Thoracic aorta (tissue), 2 donors: ENCODE measurements at regions not wholly inside any gene's neighbourhood (a gene's known extent, or its start where the extent isn't known, plus 50 kb on each side); places are given as distances from the start of the nearest gene placed in this dataset.

ENCODE experiments used
- ATAC-seq: fragments of 150-250 bp; one replicate; pipeline ENCODE4 v1.8.0; 2017; ENCODE audit warnings: low read depth; ENCODE audit not compliant: insufficient number of reproducible peaks, low FRiP score
- DNase-seq: peaks from one replicate; pipeline ENCODE4 v3.0.0-alpha.2; 2020; ENCODE audit warnings: low spot score
- H3K27ac ChIP-seq, 2 donors: fragments of 200-600 bp; sonication (generic); 1 replicate in 1 of 2; 2 replicates in 1 of 2; pipeline ENCODE4 v1.5.1; 2016; ENCODE audit warnings: mild to moderate bottlenecking in 2 of 2, moderate library complexity in 2 of 2
- H3K27me3 ChIP-seq: fragments of 200-600 bp; sonication (generic); replicated peaks from 2 replicates; pipeline ENCODE4 v1.6.0; 2016; ENCODE audit warnings: mild to moderate bottlenecking; ENCODE audit not compliant: insufficient read depth
- H3K36me3 ChIP-seq: fragments of 200-600 bp; sonication (generic); one replicate; pipeline ENCODE4 v1.5.1; 2016
- H3K4me1 ChIP-seq, 2 donors: fragments of 200-600 bp; sonication (generic); 1 replicate in 1 of 2; 2 replicates in 1 of 2; pipeline versions ENCODE4 v1.5.1 to v1.6.0; 2016; ENCODE audit warnings: low read depth in 2 of 2, mild to moderate bottlenecking in 1 of 2; ENCODE audit not compliant: control insufficient read depth in 1 of 2
- H3K4me3 ChIP-seq: fragments of 200-600 bp; sonication (generic); 2 replicates; pipeline ENCODE4 v1.5.1; 2016; ENCODE audit warnings: mild to moderate bottlenecking
- H3K9me3 ChIP-seq: fragments of 200-600 bp; sonication (generic); 2 replicates; pipeline ENCODE4 v1.5.1; 2016
- CTCF ChIP-seq: fragments of 200-600 bp; sonication (generic); IDR thresholded peaks from one replicate; pipeline ENCODE4 v1.5.1; 2019; ENCODE audit warnings: antibody characterized with exemption

GRCh38 chr10:3295582-3296151, 123.1 kb upstream of the PITRM1 start:
- no peak for ATAC-seq
- no peak for TF ChIP-seq CTCF
- no peak overlapping the region for H3K27ac ChIP-seq
- H3K36me3 ChIP-seq = no peaks in the 10 kb centered on the region
- no peaks in the 10 kb centered on the region for H3K27me3 ChIP-seq
- no peaks in the 10 kb centered on the region for H3K9me3 ChIP-seq
- H3K4me3 ChIP-seq = no peak overlapping the region
- peaks cover 0 to 22% of the 10 kb centered on the region in 2 donors for H3K4me1 ChIP-seq
- no peak for DNase-seq

GRCh38 chr10:3294919-3295581, 122.5 kb upstream of the PITRM1 start:
- Histone ChIP-seq H3K36me3 (no peaks in the 10 kb centered on the region), H3K9me3 (no peaks in the 10 kb centered on the region), H3K4me3 (no peak overlapping the region), H3K4me1 (peaks cover 0 to 22% of the 10 kb centered on the region in 2 donors), H3K27ac (no peak overlapping the region), H3K27me3 (no peaks in the 10 kb centered on the region)
- no peak for DNase-seq
- ATAC-seq = no peak
- TF ChIP-seq CTCF = no peak

GRCh38 chr10:3293581-3294431, 121.2 kb upstream of the PITRM1 start:
- H3K9me3 ChIP-seq = no peaks in the 10 kb centered on the region
- DNase-seq (no peak), ATAC-seq (no peak)
- no peak for TF ChIP-seq CTCF
- H3K4me3 ChIP-seq = peak overlapping the region; percentile 36
- H3K27me3 ChIP-seq = no peaks in the 10 kb centered on the region
- peaks cover 0 to 22% of the 10 kb centered on the region in 2 donors for H3K4me1 ChIP-seq
- H3K27ac ChIP-seq = peak overlapping the region in 1 of 2 donors; percentile 34
- H3K36me3 ChIP-seq = no peaks in the 10 kb centered on the region

GRCh38 chr10:3292636-3293035, 120.1 kb upstream of the PITRM1 start:
- H3K9me3 ChIP-seq = no peaks in the 10 kb centered on the region

More at GRCh38 chr10:3292636-3293035, 120.1 kb upstream of the PITRM1 start:
- DNase-seq (no peak), ATAC-seq (no peak)
- Histone ChIP-seq H3K4me1 (peaks cover 0 to 22% of the 10 kb centered on the region in 2 donors), H3K27me3 (no peaks in the 10 kb centered on the region), H3K4me3 (no peak overlapping the region), H3K27ac (no peak overlapping the region), H3K36me3 (no peaks in the 10 kb centered on the region)
- TF ChIP-seq CTCF = no peak
